AG08395 (cell line): ENCODE measurements at regions not wholly inside any gene's neighbourhood (a gene's known extent, or its start where the extent isn't known, plus 50 kb on each side); places are given as distances from the start of the nearest gene placed in this dataset.
A peak's percentile ranks its signal among the peaks of the same experiment; 100 is the strongest.
"Not testable (repeated sequence)": the region's sequence is repeated elsewhere in the genome, so short reads cannot be mapped to it uniquely, and the experiment has no call there.

Source experiments
- DNase-seq: peaks from one replicate; pipeline ENCODE4 v3.0.0; 2012; ENCODE audit warnings: mixed read lengths, low spot score

- DNase-seq = no peak
Measured at GRCh38 chr7:111676167-111676566, 113.9 kb upstream of the IMMP2L start.

- no peak for DNase-seq
Measured at GRCh38 chr7:111672901-111673300, 110.6 kb upstream of the IMMP2L start.

GRCh38 chr7:111671927-111672326 lies 109.6 kb upstream of the IMMP2L start:
- DNase-seq = no peak

GRCh38 chr7:111668711-111669110 lies 106.4 kb upstream of the IMMP2L start:
- DNase-seq = no peak

- no peak for DNase-seq
Measured at GRCh38 chr7:111667488-111667887, 105.2 kb upstream of the IMMP2L start.

- DNase-seq = no peak
Measured at GRCh38 chr7:111666260-111666659, 104.0 kb upstream of the IMMP2L start.

GRCh38 chr7:111663771-111664170 lies 101.5 kb upstream of the IMMP2L start:
- DNase-seq = no peak

- no peak for DNase-seq
Measured at GRCh38 chr7:111662386-111662785, 100.1 kb upstream of the IMMP2L start.

- DNase-seq = no peak
Measured at GRCh38 chr7:111660478-111660877, 98.2 kb upstream of the IMMP2L start.

GRCh38 chr7:111658546-111658945 lies 96.3 kb upstream of the IMMP2L start:
- no peak for DNase-seq

- no peak for DNase-seq
Measured at GRCh38 chr7:111657018-111657417, 94.7 kb upstream of the IMMP2L start.

GRCh38 chr7:111654343-111654742 lies 92.1 kb upstream of the IMMP2L start:
- DNase-seq = no peak

GRCh38 chr7:111653846-111654245 lies 91.6 kb upstream of the IMMP2L start:
- no peak for DNase-seq

GRCh38 chr7:111650456-111650999 lies 88.2 kb upstream of the IMMP2L start:
- DNase-seq = peak; percentile 29

GRCh38 chr7:111647881-111648280 lies 85.6 kb upstream of the IMMP2L start:
- DNase-seq = peak; percentile 14

- DNase-seq = not testable (repeated sequence)
Measured at GRCh38 chr7:111644595-111644994, 82.3 kb upstream of the IMMP2L start.

GRCh38 chr7:111642373-111642772 lies 80.1 kb upstream of the IMMP2L start:
- DNase-seq = no peak

GRCh38 chr7:111640416-111640815 lies 78.1 kb upstream of the IMMP2L start:
- no peak for DNase-seq

GRCh38 chr7:111639934-111640333 lies 77.6 kb upstream of the IMMP2L start:
- peak; percentile 26 for DNase-seq

GRCh38 chr7:111638078-111638477 lies 75.8 kb upstream of the IMMP2L start:
- no peak for DNase-seq

- no peak for DNase-seq
Measured at GRCh38 chr7:111633878-111634277, 71.6 kb upstream of the IMMP2L start.

GRCh38 chr7:111630862-111631261 lies 68.6 kb upstream of the IMMP2L start:
- no peak for DNase-seq

GRCh38 chr7:111622084-111622483 lies 59.8 kb upstream of the IMMP2L start:
- DNase-seq = no peak
